ENCODE measurements at regions not wholly inside any gene's neighbourhood (a gene's known extent, or its start where the extent isn't known, plus 50 kb on each side); places are given as distances from the start of the nearest gene placed in this dataset.

DNA sequence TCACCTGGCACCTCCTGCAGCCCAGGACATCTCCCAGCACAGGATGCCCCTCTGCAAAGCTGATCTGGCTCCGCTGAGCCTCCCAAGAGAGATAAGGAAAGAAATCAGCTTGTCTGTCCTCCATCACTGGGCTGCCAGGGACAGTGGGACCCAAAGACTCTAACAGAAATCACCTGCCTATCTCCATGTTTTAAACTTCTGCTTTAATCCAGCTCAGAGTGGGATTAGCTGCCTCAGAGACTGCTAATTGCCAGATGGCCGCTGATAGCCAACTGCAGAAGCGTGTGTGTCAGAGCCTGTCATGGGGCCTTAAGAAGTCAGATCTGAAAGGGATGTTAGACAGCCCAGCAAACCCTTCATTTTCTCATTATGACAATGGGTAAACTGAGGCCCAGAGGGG lies 389.4 kb upstream of the KLHL29 start:
- no peak for TF ChIP-seq CTCF (IDR thresholded peaks at IDR 0.05; ENCODE audit: insufficient read depth, low read length, poor library complexity, severe bottlenecking)
- no peak for DNase-seq (ENCODE audit: low read depth)

GRCh38 chr2:22996911-22997310 lies 388.1 kb upstream of the KLHL29 start:
- Histone ChIP-seq H3K4me3 (ENCODE audit: low read depth, low read length) (no peak overlapping the region), H3K27me3 (ENCODE audit: control insufficient read depth, insufficient read depth, low read length) (no peaks in the 10 kb centered on the region), H3K36me3 (ENCODE audit: control insufficient read depth, insufficient read depth, low read length) (no peaks in the 10 kb centered on the region)
- no peak for TF ChIP-seq CTCF (IDR thresholded peaks at IDR 0.05; ENCODE audit: insufficient read depth, low read length, poor library complexity, severe bottlenecking)
- DNase-seq (ENCODE audit: low read depth): no peak

More for the DNA sequence above, 389.4 kb upstream of the KLHL29 start:
- no peaks in the 10 kb centered on the region for H3K27me3 ChIP-seq (ENCODE audit: control insufficient read depth, insufficient read depth, low read length)
- no peak overlapping the region for H3K4me3 ChIP-seq (ENCODE audit: low read depth, low read length)
- no peaks in the 10 kb centered on the region for H3K36me3 ChIP-seq (ENCODE audit: control insufficient read depth, insufficient read depth, low read length)

DNA sequence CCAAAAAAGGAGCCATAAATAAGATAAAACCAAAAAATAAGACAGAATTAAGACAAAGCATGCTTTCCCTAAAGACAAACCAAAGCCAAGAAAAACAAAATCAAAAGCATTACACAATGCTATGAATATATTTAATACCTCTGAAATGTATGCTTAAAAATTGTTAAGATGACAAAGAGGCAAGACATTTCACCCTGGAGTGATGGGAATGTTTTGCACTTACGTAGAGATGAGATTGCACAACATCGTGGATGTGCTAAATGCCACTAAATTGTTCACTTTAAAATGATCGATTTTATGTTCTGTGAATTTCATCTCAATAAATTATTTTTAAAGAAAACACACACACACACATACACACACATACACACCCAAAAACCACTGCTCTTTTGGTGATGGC lies 386.6 kb upstream of the KLHL29 start:
- no peak for DNase-seq (ENCODE audit: low read depth)
- no peak overlapping the region for H3K4me3 ChIP-seq (ENCODE audit: low read depth, low read length)
- no peak for TF ChIP-seq CTCF (IDR thresholded peaks at IDR 0.05; ENCODE audit: insufficient read depth, low read length, poor library complexity, severe bottlenecking)

GRCh38 chr2:22999951-23000350 lies 385.0 kb upstream of the KLHL29 start:
- no peak for DNase-seq (ENCODE audit: low read depth)
- TF ChIP-seq CTCF (IDR thresholded peaks at IDR 0.05; ENCODE audit: insufficient read depth, low read length, poor library complexity, severe bottlenecking): no peak
- H3K27me3 ChIP-seq (ENCODE audit: control insufficient read depth, insufficient read depth, low read length): no peaks in the 10 kb centered on the region

More for the DNA sequence above, 386.6 kb upstream of the KLHL29 start:
- H3K27me3 ChIP-seq (ENCODE audit: control insufficient read depth, insufficient read depth, low read length): no peaks in the 10 kb centered on the region
- no peaks in the 10 kb centered on the region for H3K36me3 ChIP-seq (ENCODE audit: control insufficient read depth, insufficient read depth, low read length)

GRCh38 chr2:23002234-23002633 lies 382.7 kb upstream of the KLHL29 start:
- H3K4me3 ChIP-seq (ENCODE audit: low read depth, low read length): no peak overlapping the region
- no peak for DNase-seq (ENCODE audit: low read depth)
- no peaks in the 10 kb centered on the region for H3K36me3 ChIP-seq (ENCODE audit: control insufficient read depth, insufficient read depth, low read length)
- TF ChIP-seq CTCF (IDR thresholded peaks at IDR 0.05; ENCODE audit: insufficient read depth, low read length, poor library complexity, severe bottlenecking): no peak
- H3K27me3 ChIP-seq (ENCODE audit: control insufficient read depth, insufficient read depth, low read length): no peaks in the 10 kb centered on the region

More at GRCh38 chr2:22999951-23000350, 385.0 kb upstream of the KLHL29 start:
- Histone ChIP-seq H3K36me3 (ENCODE audit: control insufficient read depth, insufficient read depth, low read length) (no peaks in the 10 kb centered on the region), H3K4me3 (ENCODE audit: low read depth, low read length) (no peak overlapping the region)

GRCh38 chr2:23005469-23005868 lies 379.5 kb upstream of the KLHL29 start:
- H3K36me3 ChIP-seq (ENCODE audit: control insufficient read depth, insufficient read depth, low read length): no peaks in the 10 kb centered on the region
- no peaks in the 10 kb centered on the region for H3K27me3 ChIP-seq (ENCODE audit: control insufficient read depth, insufficient read depth, low read length)
- DNase-seq (ENCODE audit: low read depth): no peak
- TF ChIP-seq CTCF (IDR thresholded peaks at IDR 0.05; ENCODE audit: insufficient read depth, low read length, poor library complexity, severe bottlenecking): no peak
- no peak overlapping the region for H3K4me3 ChIP-seq (ENCODE audit: low read depth, low read length)

All from kidney epithelial cell (primary cell).